ENCODE measurements at regions not wholly inside any gene's neighbourhood (a gene's known extent, or its start where the extent isn't known, plus 50 kb on each side); places are given as distances from the start of the nearest gene placed in this dataset.

DNA sequence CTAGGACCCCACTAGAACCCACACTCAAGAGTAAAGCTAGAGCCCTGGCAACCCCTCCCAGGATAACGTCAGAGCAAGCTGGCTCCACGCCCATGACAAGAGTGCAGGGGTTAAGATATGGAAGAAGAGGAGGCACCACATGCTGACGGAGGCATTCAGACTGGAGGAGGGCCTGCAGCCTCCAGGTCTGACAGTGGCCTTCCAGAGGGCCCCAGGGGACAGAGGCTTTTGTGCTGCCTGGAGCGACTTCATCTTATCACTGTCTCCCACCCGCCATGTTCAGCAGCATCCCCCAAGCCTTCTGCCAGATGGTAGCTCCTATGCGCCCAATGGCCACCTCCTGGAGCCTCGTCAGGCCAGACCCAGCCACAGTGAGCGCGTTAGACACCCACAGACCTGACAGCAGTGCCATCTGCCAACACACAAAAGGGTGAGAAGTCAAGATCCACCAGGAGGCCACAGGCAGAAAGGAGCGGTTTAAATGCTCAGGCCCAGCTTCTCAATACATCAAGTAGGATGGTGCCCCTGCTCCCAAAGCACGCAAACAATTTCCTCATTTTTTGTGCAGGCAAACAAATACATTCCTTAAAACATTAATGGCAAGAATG, 65.8 kb downstream of the C5orf15 start:
- Histone ChIP-seq H3K4me3 (ENCODE audit: control insufficient read depth in 2 of 3, extremely low read depth in 1 of 3, insufficient read depth in 2 of 3, low read depth in 1 of 3, low read length in 3 of 3) (no peak overlapping the region), H2AFZ (ENCODE audit: control insufficient read depth, low read length) (no peak overlapping the region), H3K9me3 (ENCODE audit: control insufficient read depth, low read depth, low read length) (no peaks in the 10 kb centered on the region), H3K27me3 (ENCODE audit: control insufficient read depth, extremely low read depth, insufficient read depth, low read length) (peaks cover 5% of the 10 kb centered on the region), H3K79me2 (ENCODE audit: control insufficient read depth, insufficient read depth, low read length) (no peaks in the 10 kb centered on the region), H4K20me1 (ENCODE audit: control insufficient read depth, extremely low read depth, insufficient read depth, low read length) (no peaks in the 10 kb centered on the region), H3K36me3 (ENCODE audit: control insufficient read depth in 2 of 2, extremely low read depth in 1 of 2, insufficient read depth in 2 of 2, low read length in 2 of 2) (no peaks in the 10 kb centered on the region), H3K4me2 (ENCODE audit: control insufficient read depth, extremely low read depth, insufficient read depth, low read depth, low read length) (no peak overlapping the region), H3K9ac (ENCODE audit: control insufficient read depth, extremely low read depth, insufficient read depth, low read length) (no peak overlapping the region), H3K4me1 (ENCODE audit: control insufficient read depth, extremely low read depth, insufficient read depth, low read length) (no peaks in the 10 kb centered on the region), H3K9me1 (ENCODE audit: control insufficient read depth, extremely low read depth, insufficient read depth, low read length) (no peaks in the 10 kb centered on the region), H3K27ac (ENCODE audit: control insufficient read depth, insufficient read depth, low read length) (no peak overlapping the region)
- FAIRE-seq = no peak
- dilution Hi-C loops (cut with MboI; ENCODE audit: extremely low pct_ligation_motif_present, low sequenced_read_pairs) = no loop called here
- no peak for DNase-seq (ENCODE audit: low read depth, low spot score)
- no peak for TF ChIP-seq EZH2 (IDR thresholded peaks at IDR 0.05; ENCODE audit: low read length)

DNA sequence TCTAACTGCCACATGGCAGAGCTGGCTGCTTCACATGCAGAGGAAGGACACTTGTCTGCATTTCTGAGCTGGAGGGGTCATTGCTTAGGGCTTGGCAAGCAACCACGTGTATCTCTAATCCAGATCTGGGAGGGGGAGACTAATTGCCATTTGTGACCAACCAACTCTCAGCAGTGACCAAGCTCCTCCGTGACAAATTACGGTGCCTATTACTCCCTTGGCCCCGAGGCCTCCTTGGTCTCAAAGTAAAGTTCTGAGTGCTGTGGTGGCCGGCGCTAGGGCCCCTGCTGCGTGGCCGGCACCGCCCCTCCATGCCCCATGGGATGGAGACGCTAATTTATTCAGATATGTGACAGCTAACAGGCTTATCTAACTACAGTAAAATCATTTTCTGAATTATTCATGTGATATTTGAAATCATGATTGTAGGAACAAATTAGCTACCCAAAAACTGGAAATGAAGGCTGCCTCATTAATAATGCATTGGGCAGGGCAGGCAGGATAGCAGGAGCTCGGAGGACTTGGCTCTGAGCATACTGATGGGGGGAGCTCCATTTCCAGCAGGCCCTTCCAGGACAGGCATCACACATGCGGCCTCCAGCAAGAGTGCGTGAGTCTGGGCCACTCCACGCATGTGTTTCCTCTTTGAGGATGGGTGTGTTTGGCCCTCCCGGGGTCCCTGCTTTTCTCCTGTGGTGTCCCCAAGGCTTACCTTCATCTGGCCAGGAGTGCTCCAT, 67.7 kb downstream of the C5orf15 start:
- no peak overlapping the region for H3K4me2 ChIP-seq (ENCODE audit: control insufficient read depth, extremely low read depth, insufficient read depth, low read depth, low read length)
- DNase-seq (ENCODE audit: low read depth, low spot score) = no peak
- H3K9me3 ChIP-seq (ENCODE audit: control insufficient read depth, low read depth, low read length) = no peaks in the 10 kb centered on the region
- no peaks in the 10 kb centered on the region for H3K36me3 ChIP-seq (ENCODE audit: control insufficient read depth in 2 of 2, extremely low read depth in 1 of 2, insufficient read depth in 2 of 2, low read length in 2 of 2)
- TF ChIP-seq, protein P1, sequence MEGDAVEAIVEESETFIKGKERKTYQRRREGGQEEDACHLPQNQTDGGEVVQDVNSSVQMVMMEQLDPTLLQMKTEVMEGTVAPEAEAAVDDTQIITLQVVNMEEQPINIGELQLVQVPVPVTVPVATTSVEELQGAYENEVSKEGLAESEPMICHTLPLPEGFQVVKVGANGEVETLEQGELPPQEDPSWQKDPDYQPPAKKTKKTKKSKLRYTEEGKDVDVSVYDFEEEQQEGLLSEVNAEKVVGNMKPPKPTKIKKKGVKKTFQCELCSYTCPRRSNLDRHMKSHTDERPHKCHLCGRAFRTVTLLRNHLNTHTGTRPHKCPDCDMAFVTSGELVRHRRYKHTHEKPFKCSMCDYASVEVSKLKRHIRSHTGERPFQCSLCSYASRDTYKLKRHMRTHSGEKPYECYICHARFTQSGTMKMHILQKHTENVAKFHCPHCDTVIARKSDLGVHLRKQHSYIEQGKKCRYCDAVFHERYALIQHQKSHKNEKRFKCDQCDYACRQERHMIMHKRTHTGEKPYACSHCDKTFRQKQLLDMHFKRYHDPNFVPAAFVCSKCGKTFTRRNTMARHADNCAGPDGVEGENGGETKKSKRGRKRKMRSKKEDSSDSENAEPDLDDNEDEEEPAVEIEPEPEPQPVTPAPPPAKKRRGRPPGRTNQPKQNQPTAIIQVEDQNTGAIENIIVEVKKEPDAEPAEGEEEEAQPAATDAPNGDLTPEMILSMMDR (optimal IDR thresholded peaks at IDR 0.05 in 1 of 3, IDR thresholded peaks at IDR 0.05 in 1 of 3, conservative IDR thresholded peaks at IDR 0.05 in 1 of 3; ENCODE audit: extremely low read depth in 1 of 3, insufficient read depth in 2 of 3, low read length in 3 of 3) = no peak
- no peak for TF ChIP-seq EZH2 (IDR thresholded peaks at IDR 0.05; ENCODE audit: low read length)
- dilution Hi-C loops (cut with MboI; ENCODE audit: extremely low pct_ligation_motif_present, low sequenced_read_pairs) = no loop called here
- no peak overlapping the region for H3K9ac ChIP-seq (ENCODE audit: control insufficient read depth, extremely low read depth, insufficient read depth, low read length)
- H3K79me2 ChIP-seq (ENCODE audit: control insufficient read depth, insufficient read depth, low read length) = no peaks in the 10 kb centered on the region
- no peak overlapping the region for H3K4me3 ChIP-seq (ENCODE audit: control insufficient read depth in 2 of 3, extremely low read depth in 1 of 3, insufficient read depth in 2 of 3, low read depth in 1 of 3, low read length in 3 of 3)
- no peaks in the 10 kb centered on the region for H3K9me1 ChIP-seq (ENCODE audit: control insufficient read depth, extremely low read depth, insufficient read depth, low read length)
- FAIRE-seq = no peak
- peaks cover 8% of the 10 kb centered on the region for H3K4me1 ChIP-seq (ENCODE audit: control insufficient read depth, extremely low read depth, insufficient read depth, low read length)
- no peak overlapping the region for H2AFZ ChIP-seq (ENCODE audit: control insufficient read depth, low read length)
- H4K20me1 ChIP-seq (ENCODE audit: control insufficient read depth, extremely low read depth, insufficient read depth, low read length) = no peaks in the 10 kb centered on the region
- H3K27ac ChIP-seq (ENCODE audit: control insufficient read depth, insufficient read depth, low read length) = no peak overlapping the region
- peaks cover 5% of the 10 kb centered on the region for H3K27me3 ChIP-seq (ENCODE audit: control insufficient read depth, extremely low read depth, insufficient read depth, low read length)
